Large intestine (tissue), 3 donors: ENCODE measurements at regions not wholly inside any gene's neighbourhood (a gene's known extent, or its start where the extent isn't known, plus 50 kb on each side); places are given as distances from the start of the nearest gene placed in this dataset.

Source experiments
- DNase-seq, 2 donors: peaks; one replicate each; pipeline versions ENCODE4 v3.0.0 to v3.0.0-alpha.2; 2013
- H3K27ac ChIP-seq: one replicate; pipeline ENCODE4 v1.5.1; 2013; ENCODE audit warnings: low read length
- H3K27me3 ChIP-seq: 2 replicates; pipeline ENCODE4 v1.6.1; 2013; ENCODE audit warnings: low read length; ENCODE audit not compliant: control insufficient read depth, insufficient read depth
- H3K36me3 ChIP-seq: 2 replicates; pipeline ENCODE4 v1.6.1; 2013; ENCODE audit warnings: low read length; ENCODE audit not compliant: control insufficient read depth, insufficient read depth
- H3K4me1 ChIP-seq: one replicate; pipeline ENCODE4 v1.6.1; 2013; ENCODE audit warnings: low read length; ENCODE audit not compliant: control insufficient read depth, insufficient read depth
- H3K4me3 ChIP-seq: one replicate; pipeline ENCODE4 v1.5.1; 2013; ENCODE audit warnings: low read length
- H3K9me3 ChIP-seq: one replicate; pipeline ENCODE4 v1.6.1; 2013; ENCODE audit warnings: mild to moderate bottlenecking, low read depth, low read length, moderate library complexity; ENCODE audit not compliant: control insufficient read depth
- WGBS: methylation state at CpG from one replicate; pipeline ENCODE4 v1.1.5; 2013; ENCODE audit warnings: low lambda C conversion rate; ENCODE audit not compliant: insufficient coverage; 5-methylcytosine and 5-hydroxymethylcytosine counted together

DNA sequence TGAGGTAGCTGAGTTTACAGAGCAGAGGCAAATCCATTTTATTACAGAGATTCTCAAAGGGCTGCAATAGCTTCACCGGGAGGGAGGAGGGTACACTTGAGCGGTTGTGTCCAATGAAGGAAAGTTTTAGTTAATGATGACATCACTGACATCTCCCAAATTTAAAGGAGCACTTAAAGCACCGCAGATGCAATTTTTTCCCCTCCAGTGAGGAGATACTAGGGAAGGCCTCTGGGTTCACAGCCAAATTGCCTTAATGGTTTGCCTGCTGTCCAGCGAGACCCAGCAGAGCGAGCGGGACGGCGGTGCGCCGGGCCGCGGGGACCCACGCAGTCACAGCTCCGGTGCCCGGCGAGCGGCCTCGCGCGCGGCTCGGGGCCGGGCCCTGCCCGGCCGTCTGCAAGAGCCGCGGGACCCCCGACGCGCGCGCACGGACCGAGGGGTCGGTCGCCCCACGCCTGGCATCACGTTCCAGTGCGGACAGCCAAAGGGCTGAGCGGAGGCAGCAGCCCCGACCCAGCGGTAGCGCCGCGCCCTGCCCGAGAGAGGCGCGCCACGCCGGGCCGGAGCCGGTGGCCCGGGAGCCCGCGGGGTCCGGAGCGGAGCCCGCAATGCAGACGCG, 160.5 kb upstream of the CHRNA7 start:
- DNase-seq, result no peak
- WGBS, result no CpG with 5 or more reads among the region's 60 CpGs
- H3K4me3 ChIP-seq, result no peak overlapping the region
- H3K27ac ChIP-seq, result no peak overlapping the region
- H3K9me3 ChIP-seq, result no peaks in the 10 kb centered on the region
- H3K4me1 ChIP-seq, result no peaks in the 10 kb centered on the region
- no peaks in the 10 kb centered on the region for H3K36me3 ChIP-seq
- peaks cover 8% of the 10 kb centered on the region for H3K27me3 ChIP-seq

DNA sequence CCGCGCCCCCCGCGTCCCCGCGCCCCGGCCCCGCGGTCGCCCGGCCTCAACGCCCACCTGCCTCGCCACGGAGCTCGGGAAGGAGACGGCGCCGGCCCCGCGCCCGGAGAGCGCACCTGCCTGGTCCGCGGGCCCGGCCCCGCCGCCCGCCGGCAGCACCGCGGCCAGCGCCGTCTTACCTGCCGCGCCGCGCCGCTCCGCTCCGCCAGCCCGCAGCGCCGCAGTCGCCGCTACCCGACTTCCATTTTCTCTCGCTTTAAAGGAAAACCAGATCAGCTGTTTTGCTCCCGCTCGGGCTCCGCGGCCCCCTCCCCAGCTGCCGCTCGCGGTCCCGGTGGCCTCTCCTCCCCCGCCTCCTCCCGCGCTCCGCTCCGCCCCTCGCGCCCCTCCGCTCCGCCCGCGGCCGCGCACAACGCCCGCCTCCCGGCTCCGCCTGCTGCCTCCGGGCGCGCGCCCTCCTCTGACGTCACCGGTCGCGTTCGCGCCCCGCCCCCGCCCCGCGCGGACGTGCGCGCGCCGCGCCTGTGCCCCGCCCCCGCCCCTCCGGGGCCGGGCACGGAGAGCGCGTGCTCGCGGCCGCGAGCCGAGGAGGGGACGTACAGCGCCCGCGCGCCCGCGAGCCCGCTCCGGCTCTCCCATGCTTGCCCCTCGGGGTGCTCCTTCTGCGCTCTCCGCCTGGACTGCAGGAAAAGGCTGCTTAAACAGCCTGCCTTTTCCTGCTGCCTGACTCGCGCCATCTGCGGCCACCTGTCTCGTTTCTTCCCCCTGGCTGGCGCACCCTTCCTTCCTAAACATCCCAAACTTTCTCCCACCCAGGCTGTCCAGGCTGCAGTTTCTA, 159.8 kb upstream of the CHRNA7 start, which contains the start of gene OTUD7A:
TSS of gene OTUD7A (minus strand) at position 346 of the 838 bp plus-strand sequence.
- WGBS, result 8% methylated on average over 4 of the region's 122 CpGs
- Histone ChIP-seq H3K9me3 (no peaks in the 10 kb centered on the region), H3K27me3 (peaks cover 8% of the 10 kb centered on the region), H3K4me1 (no peaks in the 10 kb centered on the region), H3K27ac (peak within 1 kb of the TSS; percentile 25), H3K4me3 (peak within 1 kb of the TSS; percentile 58), H3K36me3 (no peaks in the 10 kb centered on the region)
- peak; percentile 76 to 91 for DNase-seq

DNA sequence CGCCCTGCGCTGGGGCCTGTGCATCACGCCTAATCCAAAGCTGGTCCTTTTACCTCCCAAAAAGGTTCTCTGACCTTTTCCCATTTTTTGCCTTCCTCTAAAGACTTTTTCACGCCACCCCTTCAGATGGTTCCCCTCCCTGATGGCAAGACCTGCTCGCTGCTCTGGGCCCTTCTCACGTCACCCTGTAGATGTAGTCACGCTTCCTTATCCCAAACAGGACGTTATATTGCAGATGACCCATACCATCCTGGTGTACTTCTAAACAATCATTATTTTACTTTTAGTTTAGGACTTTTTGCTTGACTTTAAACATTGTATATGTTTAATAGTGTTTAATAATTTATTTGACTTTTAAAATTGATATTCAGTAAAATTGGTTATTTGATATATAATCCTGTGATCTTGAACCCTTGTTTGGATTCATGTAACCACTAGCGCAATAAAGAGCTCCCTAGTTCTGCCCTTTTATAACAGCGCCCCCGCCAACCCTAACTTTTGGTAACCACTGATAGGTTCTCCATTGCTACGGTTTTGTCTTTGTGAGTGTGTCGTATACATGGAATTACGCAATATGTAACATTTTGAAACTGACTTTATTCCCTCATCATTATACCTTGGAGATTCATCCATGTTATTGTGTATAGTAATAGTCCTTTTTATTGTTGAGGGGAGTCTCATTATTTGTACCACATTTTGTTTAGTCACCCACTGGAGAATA, 159.0 kb upstream of the CHRNA7 start:
- Histone ChIP-seq H3K36me3 (no peaks in the 10 kb centered on the region), H3K4me1 (no peaks in the 10 kb centered on the region), H3K4me3 (peak overlapping the region; percentile 58), H3K27ac (no peak overlapping the region), H3K27me3 (peaks cover 8% of the 10 kb centered on the region), H3K9me3 (no peaks in the 10 kb centered on the region)
- DNase-seq, result no peak
- 100% methylated on average over 1 of the region's 14 CpGs for WGBS

DNA sequence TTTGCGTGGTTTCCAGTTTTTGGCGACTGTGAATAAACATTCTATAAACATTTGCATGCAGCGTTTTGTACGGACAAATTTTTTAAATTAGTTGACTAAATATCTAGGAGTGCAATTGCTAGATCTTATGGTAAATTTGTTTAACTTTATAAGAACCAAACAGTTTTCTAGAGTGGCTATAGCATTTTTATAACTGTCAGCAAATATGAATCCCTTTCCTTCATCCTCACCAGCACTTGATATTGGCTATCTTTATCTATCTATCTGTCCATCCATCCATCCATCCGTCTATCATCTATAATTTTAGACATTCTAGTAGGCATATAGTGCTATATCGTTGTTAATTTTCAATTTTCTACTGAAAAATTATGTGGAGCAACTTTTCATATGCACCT, 158.4 kb upstream of the CHRNA7 start:
- Histone ChIP-seq H3K4me3 (no peak overlapping the region), H3K36me3 (no peaks in the 10 kb centered on the region), H3K27me3 (peaks cover 8% of the 10 kb centered on the region), H3K4me1 (no peaks in the 10 kb centered on the region), H3K27ac (no peak overlapping the region), H3K9me3 (no peaks in the 10 kb centered on the region)
- 92% methylated on average over 5 of the region's 6 CpGs for WGBS
- no peak for DNase-seq

DNA sequence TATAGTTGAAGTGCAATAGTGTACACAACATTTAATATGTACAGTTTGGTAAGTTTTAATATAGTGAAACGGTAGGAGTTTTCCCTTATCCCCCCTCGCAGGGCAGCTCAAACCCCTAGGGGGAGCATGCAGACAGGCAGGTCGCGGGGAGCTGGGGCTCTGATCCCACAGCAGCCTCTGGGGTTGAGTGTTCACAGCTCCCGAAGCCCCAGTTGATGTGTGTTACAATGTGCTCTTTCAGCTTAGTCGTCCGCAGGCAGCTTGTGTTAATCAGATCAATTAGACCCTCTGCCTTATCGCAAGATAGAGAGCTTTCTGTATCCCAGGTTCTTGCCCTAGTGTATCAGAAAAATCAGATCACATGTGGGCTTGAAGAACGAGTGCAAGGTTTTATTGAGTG, 143.1 kb upstream of the CHRNA7 start:
- no CpG with 5 or more reads among the region's 9 CpGs for WGBS
- Histone ChIP-seq H3K36me3 (no peaks in the 10 kb centered on the region), H3K27me3 (peaks cover 8% of the 10 kb centered on the region), H3K4me3 (no peak overlapping the region), H3K9me3 (no peaks in the 10 kb centered on the region), H3K4me1 (no peaks in the 10 kb centered on the region), H3K27ac (no peak overlapping the region)
- no peak for DNase-seq

DNA sequence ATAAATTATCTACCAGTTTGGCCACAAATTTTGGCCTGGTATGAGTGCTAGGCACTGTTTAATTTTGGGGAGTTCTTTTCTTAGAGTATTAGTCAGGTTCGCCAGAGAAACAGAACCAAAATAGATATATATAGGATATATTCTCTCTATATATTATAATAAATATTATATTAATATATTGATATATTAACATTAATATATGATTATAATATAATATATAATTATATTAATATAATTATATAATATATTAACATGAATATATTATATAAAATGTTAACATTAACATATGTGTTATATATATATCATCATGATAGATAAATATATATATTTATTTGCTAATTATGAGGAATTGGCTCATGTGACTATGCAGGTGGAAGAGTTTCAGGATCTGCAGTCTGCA, 137.8 kb upstream of the CHRNA7 start:
- Histone ChIP-seq H3K27me3 (peaks cover 4% of the 10 kb centered on the region), H3K9me3 (no peaks in the 10 kb centered on the region), H3K27ac (no peak overlapping the region), H3K36me3 (no peaks in the 10 kb centered on the region), H3K4me3 (no peak overlapping the region), H3K4me1 (no peaks in the 10 kb centered on the region)
- WGBS, result 100% methylated on average over 1 of the region's 1 CpG
- no peak for DNase-seq

DNA sequence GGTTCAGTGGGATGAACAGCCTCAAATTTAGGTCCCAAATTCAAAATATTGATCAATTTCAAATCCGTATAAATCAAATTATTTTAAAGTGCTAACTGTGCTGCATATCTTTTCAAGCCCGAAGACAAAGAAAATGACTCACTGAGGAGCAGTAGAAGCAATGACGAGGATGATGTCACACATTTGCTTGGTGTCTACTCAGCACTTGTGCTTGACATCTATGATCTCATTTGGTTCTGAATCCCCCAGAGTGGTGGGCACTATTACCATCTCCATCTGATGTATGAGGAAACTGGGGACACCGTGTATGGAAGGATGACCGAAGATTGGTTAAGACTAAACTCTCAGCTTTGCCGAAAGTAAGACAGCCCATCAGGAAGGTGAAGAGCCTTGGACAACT, 136.5 kb upstream of the CHRNA7 start:
- Histone ChIP-seq H3K4me1 (no peaks in the 10 kb centered on the region), H3K9me3 (peaks cover 5% of the 10 kb centered on the region), H3K27me3 (no peaks in the 10 kb centered on the region), H3K4me3 (no peak overlapping the region), H3K27ac (no peak overlapping the region), H3K36me3 (no peaks in the 10 kb centered on the region)
- 100% methylated on average over 1 of the region's 6 CpGs for WGBS
- no peak for DNase-seq

DNA sequence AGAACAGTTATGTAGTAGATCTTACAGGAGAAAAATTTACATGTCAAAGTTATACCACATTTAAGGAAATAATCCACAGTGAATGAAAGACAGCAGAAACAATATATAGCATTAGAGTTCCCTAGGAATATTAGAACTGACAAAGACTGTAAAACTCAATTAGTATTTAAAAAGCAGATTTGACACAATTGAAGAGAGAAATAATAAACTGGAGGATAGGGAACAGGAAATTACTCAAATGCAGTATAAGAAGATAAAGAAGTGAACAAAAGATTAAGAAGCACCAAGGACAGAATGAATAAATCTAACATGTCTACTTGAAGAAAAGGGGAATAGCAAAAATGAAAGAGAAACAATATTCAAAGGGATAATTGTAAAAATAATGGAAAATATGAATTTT, 132.6 kb upstream of the CHRNA7 start:
- H3K4me3 ChIP-seq, result no peak overlapping the region
- H3K4me1 ChIP-seq, result no peaks in the 10 kb centered on the region
- H3K36me3 ChIP-seq, result no peaks in the 10 kb centered on the region
- no peaks in the 10 kb centered on the region for H3K27me3 ChIP-seq
- DNase-seq, result no peak
- H3K9me3 ChIP-seq, result peaks cover 5% of the 10 kb centered on the region
- no peak overlapping the region for H3K27ac ChIP-seq

DNA sequence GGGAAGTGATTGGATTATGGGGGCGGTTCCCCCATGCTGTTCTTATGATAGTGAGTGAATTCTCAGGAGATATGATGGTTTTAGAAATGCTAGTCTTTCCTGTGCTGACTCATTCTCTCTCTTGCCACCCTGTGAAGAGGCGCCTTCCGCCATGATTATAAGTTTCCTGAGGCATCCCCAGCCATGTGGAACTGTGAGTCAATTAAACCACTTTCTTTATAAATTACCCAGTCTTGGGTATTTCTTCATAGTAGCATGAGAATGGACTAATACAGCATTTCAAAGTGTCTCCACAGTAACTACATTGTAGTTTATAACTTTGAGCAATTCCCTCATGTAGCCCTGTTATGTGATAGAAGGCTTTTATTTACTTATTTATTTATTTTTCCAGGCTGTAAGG, 128.8 kb upstream of the CHRNA7 start:
- no peak overlapping the region for H3K27ac ChIP-seq
- no peak overlapping the region for H3K4me3 ChIP-seq
- H3K9me3 ChIP-seq, result peaks cover 5% of the 10 kb centered on the region
- H3K36me3 ChIP-seq, result no peaks in the 10 kb centered on the region
- no peaks in the 10 kb centered on the region for H3K27me3 ChIP-seq
- H3K4me1 ChIP-seq, result no peaks in the 10 kb centered on the region
- DNase-seq, result no peak
- WGBS, result no CpG with 5 or more reads among the region's 3 CpGs

DNA sequence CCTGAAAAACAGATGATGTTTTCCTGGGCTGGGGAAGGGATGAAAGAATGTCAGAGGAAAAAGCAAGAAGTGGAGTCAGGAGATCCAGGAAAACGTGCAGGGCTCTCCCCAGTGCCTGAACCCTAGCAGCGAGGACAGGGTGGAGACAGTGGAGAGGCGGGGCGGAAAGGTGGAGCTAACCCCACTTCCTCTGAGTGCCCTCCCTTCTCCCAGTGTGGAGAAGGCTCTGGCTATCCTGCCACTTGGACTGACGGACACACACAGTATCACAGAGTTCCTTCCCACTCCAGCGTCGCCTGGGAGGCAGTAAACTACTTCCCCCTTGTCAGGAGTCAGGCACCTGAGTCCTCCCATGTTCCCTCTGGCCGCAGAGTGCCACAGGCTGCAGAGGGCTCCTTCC, 125.3 kb upstream of the CHRNA7 start:
- H3K4me1 ChIP-seq, result no peaks in the 10 kb centered on the region
- H3K27me3 ChIP-seq, result no peaks in the 10 kb centered on the region
- no peaks in the 10 kb centered on the region for H3K9me3 ChIP-seq
- no peak overlapping the region for H3K4me3 ChIP-seq
- WGBS, result no CpG with 5 or more reads among the region's 8 CpGs
- no peak overlapping the region for H3K27ac ChIP-seq
- no peak for DNase-seq
- no peaks in the 10 kb centered on the region for H3K36me3 ChIP-seq
